ENCODE measurements at regions not wholly inside any gene's neighbourhood (a gene's known extent, or its start where the extent isn't known, plus 50 kb on each side); places are given as distances from the start of the nearest gene placed in this dataset.

DNA sequence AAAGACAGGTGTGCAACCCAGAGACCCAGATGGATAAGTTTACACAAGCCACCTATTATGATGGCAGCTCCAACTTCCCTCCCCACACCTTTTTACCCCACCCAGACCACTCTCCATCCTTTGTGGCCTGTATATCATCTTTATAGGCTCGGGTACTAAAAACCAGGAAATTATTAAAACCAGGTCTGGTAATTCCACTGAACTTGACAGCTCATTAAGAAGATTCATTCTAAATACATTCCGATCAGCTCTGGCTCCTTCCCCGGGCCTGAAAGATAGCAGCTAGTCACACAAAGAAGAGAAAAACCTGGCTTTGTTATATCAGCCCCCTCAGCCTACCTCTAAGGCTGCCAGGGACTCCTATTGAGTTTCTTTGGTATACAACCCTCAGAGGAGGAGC lies 67.9 kb upstream of the API5 start:
- TF ChIP-seq, protein P1, sequence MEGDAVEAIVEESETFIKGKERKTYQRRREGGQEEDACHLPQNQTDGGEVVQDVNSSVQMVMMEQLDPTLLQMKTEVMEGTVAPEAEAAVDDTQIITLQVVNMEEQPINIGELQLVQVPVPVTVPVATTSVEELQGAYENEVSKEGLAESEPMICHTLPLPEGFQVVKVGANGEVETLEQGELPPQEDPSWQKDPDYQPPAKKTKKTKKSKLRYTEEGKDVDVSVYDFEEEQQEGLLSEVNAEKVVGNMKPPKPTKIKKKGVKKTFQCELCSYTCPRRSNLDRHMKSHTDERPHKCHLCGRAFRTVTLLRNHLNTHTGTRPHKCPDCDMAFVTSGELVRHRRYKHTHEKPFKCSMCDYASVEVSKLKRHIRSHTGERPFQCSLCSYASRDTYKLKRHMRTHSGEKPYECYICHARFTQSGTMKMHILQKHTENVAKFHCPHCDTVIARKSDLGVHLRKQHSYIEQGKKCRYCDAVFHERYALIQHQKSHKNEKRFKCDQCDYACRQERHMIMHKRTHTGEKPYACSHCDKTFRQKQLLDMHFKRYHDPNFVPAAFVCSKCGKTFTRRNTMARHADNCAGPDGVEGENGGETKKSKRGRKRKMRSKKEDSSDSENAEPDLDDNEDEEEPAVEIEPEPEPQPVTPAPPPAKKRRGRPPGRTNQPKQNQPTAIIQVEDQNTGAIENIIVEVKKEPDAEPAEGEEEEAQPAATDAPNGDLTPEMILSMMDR (IDR thresholded peaks at IDR 0.05), result no peak

DNA sequence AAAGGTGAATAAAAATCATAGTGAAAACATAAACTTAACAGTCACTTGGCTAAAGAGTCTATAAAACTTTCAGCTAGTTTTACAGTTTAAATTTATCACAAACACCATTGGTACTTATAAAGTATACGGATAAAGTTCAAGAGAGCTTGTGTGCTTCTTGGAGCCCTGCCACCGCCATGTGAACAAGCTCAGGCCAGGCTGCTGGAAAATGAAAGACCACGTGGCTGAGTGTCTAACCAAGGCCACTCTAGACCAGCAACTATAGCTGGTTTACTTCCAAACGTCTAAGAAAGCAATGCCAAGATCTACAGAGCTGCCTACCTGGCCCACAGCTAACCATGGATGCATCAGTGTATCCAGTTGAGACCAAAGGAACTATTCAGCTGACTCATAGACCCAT lies 66.3 kb upstream of the API5 start:
- TF ChIP-seq, protein P1 (IDR thresholded peaks at IDR 0.05), result no peak

DNA sequence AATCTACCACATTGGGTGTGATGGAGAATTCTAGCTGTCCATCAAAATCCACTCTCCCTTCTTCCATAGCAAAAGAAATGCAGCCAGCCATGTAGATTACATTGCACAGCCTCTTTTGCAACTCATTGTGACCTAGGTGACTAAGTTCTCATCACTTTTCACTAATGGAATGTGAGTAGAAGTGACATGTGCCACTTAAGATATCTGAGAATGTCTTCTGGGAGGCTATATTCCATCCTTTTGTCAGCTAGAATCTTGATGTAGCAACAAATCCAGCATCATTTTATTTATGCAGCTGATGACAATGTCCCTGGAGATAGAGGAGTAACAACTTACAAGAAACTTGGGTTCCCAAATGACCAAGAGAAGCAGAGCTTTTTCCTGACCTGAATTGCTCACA lies 61.5 kb upstream of the API5 start:
- TF ChIP-seq, protein P1 (IDR thresholded peaks at IDR 0.05), result no peak

DNA sequence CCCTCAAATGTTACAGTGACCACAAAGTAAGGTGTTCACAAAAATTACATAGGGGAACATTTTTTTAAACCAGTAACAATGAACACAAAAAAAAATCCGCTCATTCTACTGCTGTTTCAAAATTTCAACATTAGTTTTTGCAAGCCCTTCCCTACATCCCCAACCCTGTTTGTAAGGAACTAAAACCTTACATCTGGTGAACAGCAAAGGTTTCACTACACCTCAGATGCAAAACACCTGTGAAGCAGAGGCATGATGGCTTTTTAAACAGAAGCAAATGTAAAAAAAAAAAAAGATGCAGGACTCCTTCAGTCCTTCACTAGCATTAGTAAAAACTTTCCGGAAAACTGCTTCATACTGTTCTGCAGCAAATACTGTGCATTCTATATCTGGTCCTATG lies 50.0 kb upstream of the API5 start:
- TF ChIP-seq, protein P1 (IDR thresholded peaks at IDR 0.05), result no peak

All from LNCAP (cell line).